Liver (tissue), 8 donors: ENCODE measurements at regions not wholly inside any gene's neighbourhood (a gene's known extent, or its start where the extent isn't known, plus 50 kb on each side); places are given as distances from the start of the nearest gene placed in this dataset.

ENCODE experiments used
- DNase-seq: peaks from one replicate; pipeline ENCODE4 v3.0.0-alpha.2; 2017; ENCODE audit warnings: low spot score
- H3K27ac ChIP-seq, 2 donors: one replicate each; pipeline ENCODE4 v1.7.0; 2013; ENCODE audit warnings: inconsistent platforms in 2 of 2, low read length in 2 of 2, control low read depth in 1 of 2, low read depth in 1 of 2, mild to moderate bottlenecking in 1 of 2
- H3K27me3 ChIP-seq, 4 donors: one replicate each; pipeline versions ENCODE4 v1.6.1 to v1.7.0; 2013; ENCODE audit warnings: low read length in 3 of 4, inconsistent platforms in 1 of 4, mild to moderate bottlenecking in 1 of 4, moderate library complexity in 1 of 4; ENCODE audit not compliant: control insufficient read depth in 4 of 4, insufficient read depth in 4 of 4
- H3K36me3 ChIP-seq, 4 donors: one replicate each; pipeline versions ENCODE4 v1.6.1 to v1.7.0; 2013; ENCODE audit warnings: low read length in 3 of 4, mild to moderate bottlenecking in 3 of 4, low read depth in 1 of 4, moderate library complexity in 1 of 4; ENCODE audit not compliant: control insufficient read depth in 4 of 4, insufficient read depth in 3 of 4
- H3K4me1 ChIP-seq, 4 donors: one replicate each; pipeline versions ENCODE4 v1.6.1 to v1.7.0; 2013; ENCODE audit warnings: low read length in 3 of 4, mild to moderate bottlenecking in 3 of 4, moderate library complexity in 1 of 4; ENCODE audit not compliant: control insufficient read depth in 4 of 4, insufficient read depth in 4 of 4
- H3K4me3 ChIP-seq, 3 donors: one replicate each; pipeline versions ENCODE4 v1.6.1 to v1.7.0; 2013; ENCODE audit warnings: low read length in 3 of 3, control low read depth in 1 of 3, low read depth in 1 of 3, mild to moderate bottlenecking in 1 of 3
- H3K9ac ChIP-seq, 2 donors: one replicate each; pipeline ENCODE4 v1.7.0; 2013; ENCODE audit warnings: low read length in 2 of 2, mild to moderate bottlenecking in 2 of 2, moderate library complexity in 2 of 2, control low read depth in 1 of 2, low read depth in 1 of 2
- H3K9me3 ChIP-seq, 4 donors: one replicate each; pipeline versions ENCODE4 v1.6.1 to v1.7.0; 2013; ENCODE audit warnings: low read length in 3 of 4; ENCODE audit not compliant: control insufficient read depth in 4 of 4
- CTCF ChIP-seq: fragments of 150-350 bp; IDR thresholded peaks from 2 replicates; pipeline ENCODE4 v1.5.1; 2017; ENCODE audit warnings: improper control_type of control experiment, low read depth, low read length; ENCODE audit not compliant: missing input control
- FOXA2 ChIP-seq: IDR thresholded peaks from 2 replicates; pipeline ENCODE4 v1.6.1; 2016; ENCODE audit warnings: antibody characterized with exemption
- GABPA ChIP-seq, 2 donors: IDR thresholded peaks in 1 of 2; conservative IDR thresholded peaks in 1 of 2; 2 replicates each; pipeline ENCODE4 v1.6.1; 2016; ENCODE audit warnings: antibody characterized with exemption in 2 of 2, mild to moderate bottlenecking in 1 of 2, moderate library complexity in 1 of 2
- HNF4A ChIP-seq, 2 donors: conservative IDR thresholded peaks; 2 replicates each; pipeline ENCODE4 v1.6.1; 2016; ENCODE audit warnings: antibody characterized with exemption in 2 of 2, mild to moderate bottlenecking in 2 of 2
- HNF4G ChIP-seq: IDR thresholded peaks from 2 replicates; pipeline ENCODE4 v1.6.1; 2016; ENCODE audit warnings: antibody characterized with exemption
- JUND ChIP-seq, 2 donors: IDR thresholded peaks; 2 replicates each; pipeline ENCODE4 v1.6.1; 2016; ENCODE audit warnings: antibody characterized with exemption in 2 of 2
- NR2F2 ChIP-seq: IDR thresholded peaks from 2 replicates; pipeline ENCODE4 v1.6.1; 2016; ENCODE audit warnings: antibody characterized with exemption
- REST ChIP-seq: IDR thresholded peaks from 2 replicates; pipeline ENCODE4 v1.6.1; 2016; ENCODE audit warnings: antibody characterized with exemption, mild to moderate bottlenecking
- RXRA ChIP-seq, 2 donors: IDR thresholded peaks; 2 replicates each; pipeline ENCODE4 v1.6.1; 2017 to 2018; ENCODE audit warnings: antibody characterized with exemption in 2 of 2, mild to moderate bottlenecking in 1 of 2
- SP1 ChIP-seq: IDR thresholded peaks from 2 replicates; pipeline ENCODE4 v1.6.1; 2018; ENCODE audit warnings: antibody characterized with exemption, mild to moderate bottlenecking
- TAF1 ChIP-seq: conservative IDR thresholded peaks from 2 replicates; pipeline ENCODE4 v1.6.1; 2016; ENCODE audit warnings: antibody characterized with exemption, mild to moderate bottlenecking
- YY1 ChIP-seq: IDR thresholded peaks from 2 replicates; pipeline ENCODE4 v1.6.1; 2016; ENCODE audit warnings: antibody characterized with exemption, mild to moderate bottlenecking
- whole genome bisulfite sequencing: extraction: QIAGEN DNeasy Blood & Tissue Kit; methylation state at CpG from one replicate; pipeline ENCODE4 v1.1.7; 2013; 5-methylcytosine and 5-hydroxymethylcytosine counted together
- TF ChIP-seq, protein P1 (sequence below): IDR thresholded peaks from 2 replicates; pipeline ENCODE4 v1.6.1; 2016; ENCODE audit warnings: antibody characterized with exemption
- TF ChIP-seq, protein P2 (sequence below): IDR thresholded peaks from 2 replicates; pipeline ENCODE4 v1.6.1; 2016; ENCODE audit warnings: antibody characterized with exemption
- donor health status: healthy.
- donor health status: healthy.
- donor health status: healthy.
- donor health status: healthy.
- donor health status: healthy.

GRCh38 chr12:63400718-63401117 is 249.7 kb upstream of the AVPR1A start:
- TF ChIP-seq, protein P1, sequence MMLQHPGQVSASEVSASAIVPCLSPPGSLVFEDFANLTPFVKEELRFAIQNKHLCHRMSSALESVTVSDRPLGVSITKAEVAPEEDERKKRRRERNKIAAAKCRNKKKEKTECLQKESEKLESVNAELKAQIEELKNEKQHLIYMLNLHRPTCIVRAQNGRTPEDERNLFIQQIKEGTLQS = no peak
- TF ChIP-seq CTCF (no peak), HNF4G (no peak), YY1 (no peak), FOXA2 (no peak), RXRA (IDR thresholded peaks at IDR 0.05) (no peak), TAF1 (no peak)
- 85% methylated on average over 3 of the region's 3 CpGs for WGBS
- H3K27me3 ChIP-seq = no peaks in the 10 kb centered on the region
- no peak overlapping the region for H3K4me3 ChIP-seq
- H3K9ac ChIP-seq = no peak overlapping the region
- H3K4me1 ChIP-seq = no peaks in the 10 kb centered on the region
- no peaks in the 10 kb centered on the region for H3K9me3 ChIP-seq
- H3K27ac ChIP-seq = no peak overlapping the region
- no peaks in the 10 kb centered on the region for H3K36me3 ChIP-seq
- DNase-seq = no peak

GRCh38 chr12:63400318-63400717 is 249.3 kb upstream of the AVPR1A start:
- Histone ChIP-seq H3K27me3 (no peaks in the 10 kb centered on the region), H3K9me3 (no peaks in the 10 kb centered on the region), H3K36me3 (no peaks in the 10 kb centered on the region), H3K4me3 (no peak overlapping the region), H3K27ac (no peak overlapping the region), H3K4me1 (no peaks in the 10 kb centered on the region), H3K9ac (no peak overlapping the region)
- TF ChIP-seq SP1 (no peak), GABPA (IDR thresholded peaks at IDR 0.05 in 1 of 2, conservative IDR thresholded peaks at IDR 0.05 in 1 of 2) (no peak), NR2F2 (no peak), JUND (IDR thresholded peaks at IDR 0.05) (no peak), RXRA (IDR thresholded peaks at IDR 0.05) (no peak)
- TF ChIP-seq, protein P2, sequence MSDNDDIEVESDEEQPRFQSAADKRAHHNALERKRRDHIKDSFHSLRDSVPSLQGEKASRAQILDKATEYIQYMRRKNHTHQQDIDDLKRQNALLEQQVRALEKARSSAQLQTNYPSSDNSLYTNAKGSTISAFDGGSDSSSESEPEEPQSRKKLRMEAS = no peak
- TF ChIP-seq, protein P1 = no peak
- no peak for DNase-seq
- 97% methylated on average over 2 of the region's 2 CpGs for WGBS

GRCh38 chr12:63397807-63398206 is 246.8 kb upstream of the AVPR1A start:
- Histone ChIP-seq H3K4me1 (no peaks in the 10 kb centered on the region), H3K9ac (no peak overlapping the region), H3K4me3 (no peak overlapping the region), H3K27me3 (no peaks in the 10 kb centered on the region), H3K36me3 (no peaks in the 10 kb centered on the region), H3K9me3 (no peaks in the 10 kb centered on the region), H3K27ac (no peak overlapping the region)
- TF ChIP-seq, protein P2 = no peak
- TF ChIP-seq SP1 = no peak
- TF ChIP-seq TAF1 = no peak
- TF ChIP-seq FOXA2 = no peak
- TF ChIP-seq HNF4A (conservative IDR thresholded peaks at IDR 0.05) = no peak
- no peak for TF ChIP-seq NR2F2
- TF ChIP-seq RXRA (IDR thresholded peaks at IDR 0.05) = no peak
- TF ChIP-seq REST = no peak
- TF ChIP-seq GABPA (IDR thresholded peaks at IDR 0.05 in 1 of 2, conservative IDR thresholded peaks at IDR 0.05 in 1 of 2) = no peak
- TF ChIP-seq JUND (IDR thresholded peaks at IDR 0.05) = no peak
- 93% methylated on average over 4 of the region's 4 CpGs for WGBS
- DNase-seq = no peak
